ENCODE measurements at regions not wholly inside any gene's neighbourhood (a gene's known extent, or its start where the extent isn't known, plus 50 kb on each side); places are given as distances from the start of the nearest gene placed in this dataset.

GRCh38 chr1:14476170-14476955, 122.1 kb upstream of the KAZN start:
- DNase-seq, result no peak
- CTCF ChIA-PET, result no interaction called here
- H3K4me1 Mint-ChIP-seq (ENCODE audit: low read depth), result no peaks in the 10 kb centered on the region
- intact Hi-C loops (cut with micrococcal nuclease), result no loop called here
- no peak overlapping the region for H3K27ac Mint-ChIP-seq
- no peaks in the 10 kb centered on the region for H3K36me3 Mint-ChIP-seq
- POLR2A ChIA-PET, result no interaction called here
- H3K27me3 Mint-ChIP-seq, result no peaks in the 10 kb centered on the region
- H3K9me3 Mint-ChIP-seq, result no peaks in the 10 kb centered on the region
- H3K4me3 Mint-ChIP-seq, result no peak overlapping the region

GRCh38 chr1:14478120-14478519, 120.4 kb upstream of the KAZN start:
- H3K4me3 Mint-ChIP-seq, result no peak overlapping the region
- no peaks in the 10 kb centered on the region for H3K9me3 Mint-ChIP-seq
- DNase-seq, result no peak
- no peaks in the 10 kb centered on the region for H3K4me1 Mint-ChIP-seq (ENCODE audit: low read depth)
- no peaks in the 10 kb centered on the region for H3K27me3 Mint-ChIP-seq
- no peak overlapping the region for H3K27ac Mint-ChIP-seq
- ChIA-PET POLR2A (no interaction called here), CTCF (no interaction called here)
- H3K36me3 Mint-ChIP-seq, result no peaks in the 10 kb centered on the region
- intact Hi-C loops (cut with micrococcal nuclease), result no loop called here

- H3K27me3 Mint-ChIP-seq, result no peaks in the 10 kb centered on the region
- ChIA-PET CTCF (no interaction called here), POLR2A (no interaction called here)
- no peak for DNase-seq
- H3K4me1 Mint-ChIP-seq (ENCODE audit: low read depth), result no peaks in the 10 kb centered on the region
- intact Hi-C loops (cut with micrococcal nuclease), result no loop called here
- H3K27ac Mint-ChIP-seq, result no peak overlapping the region
- H3K9me3 Mint-ChIP-seq, result no peaks in the 10 kb centered on the region
- H3K4me3 Mint-ChIP-seq, result no peak overlapping the region
- no peaks in the 10 kb centered on the region for H3K36me3 Mint-ChIP-seq
These were observed 118.6 kb upstream of the KAZN start for GRCh38 chr1:14479865-14480264.

- H3K9me3 Mint-ChIP-seq, result no peaks in the 10 kb centered on the region
- no peak overlapping the region for H3K4me3 Mint-ChIP-seq
- H3K36me3 Mint-ChIP-seq, result no peaks in the 10 kb centered on the region
- POLR2A ChIA-PET, result no interaction called here
- no peaks in the 10 kb centered on the region for H3K27me3 Mint-ChIP-seq
- no peaks in the 10 kb centered on the region for H3K4me1 Mint-ChIP-seq (ENCODE audit: low read depth)
- intact Hi-C loops (cut with micrococcal nuclease), result no loop called here
- H3K27ac Mint-ChIP-seq, result no peak overlapping the region
- CTCF ChIA-PET, result no interaction called here
- no peak for DNase-seq
These were observed 115.6 kb upstream of the KAZN start for GRCh38 chr1:14482784-14483450.

GRCh38 chr1:14485285-14485684, 113.2 kb upstream of the KAZN start:
- intact Hi-C loops (cut with micrococcal nuclease), result no loop called here
- no peaks in the 10 kb centered on the region for H3K36me3 Mint-ChIP-seq
- POLR2A ChIA-PET, result no interaction called here

GRCh38 chr1:14486401-14487201, 111.9 kb upstream of the KAZN start:
- no peak overlapping the region for H3K4me3 Mint-ChIP-seq
- ChIA-PET POLR2A (no interaction called here), CTCF (no interaction called here)
- intact Hi-C loops (cut with micrococcal nuclease), result no loop called here
- H3K9me3 Mint-ChIP-seq, result no peaks in the 10 kb centered on the region
- H3K36me3 Mint-ChIP-seq, result no peaks in the 10 kb centered on the region
- H3K27ac Mint-ChIP-seq, result no peak overlapping the region
- no peaks in the 10 kb centered on the region for H3K4me1 Mint-ChIP-seq (ENCODE audit: low read depth)
- peaks cover 2% of the 10 kb centered on the region for H3K27me3 Mint-ChIP-seq
- DNase-seq, result no peak

More at GRCh38 chr1:14485285-14485684, 113.2 kb upstream of the KAZN start:
- DNase-seq, result no peak
- Mint-ChIP-seq H3K4me3 (no peak overlapping the region), H3K27me3 (peaks cover 2% of the 10 kb centered on the region), H3K4me1 (ENCODE audit: low read depth) (no peaks in the 10 kb centered on the region), H3K9me3 (no peaks in the 10 kb centered on the region), H3K27ac (no peak overlapping the region)
- CTCF ChIA-PET, result no interaction called here

- Mint-ChIP-seq H3K27ac (no peak overlapping the region), H3K4me1 (ENCODE audit: low read depth) (no peaks in the 10 kb centered on the region), H3K9me3 (no peaks in the 10 kb centered on the region), H3K27me3 (peaks cover 2% of the 10 kb centered on the region), H3K36me3 (no peaks in the 10 kb centered on the region), H3K4me3 (no peak overlapping the region)
- no peak for DNase-seq
- intact Hi-C loops (cut with micrococcal nuclease), result no loop called here
- POLR2A ChIA-PET, result no interaction called here
- CTCF ChIA-PET, result no interaction called here
These were observed 110.8 kb upstream of the KAZN start for GRCh38 chr1:14487671-14488070.

- ChIA-PET CTCF (no interaction called here), POLR2A (no interaction called here)
- Mint-ChIP-seq H3K36me3 (no peaks in the 10 kb centered on the region), H3K4me3 (no peak overlapping the region), H3K27me3 (peaks cover 12% of the 10 kb centered on the region), H3K4me1 (ENCODE audit: low read depth) (no peaks in the 10 kb centered on the region), H3K9me3 (no peaks in the 10 kb centered on the region), H3K27ac (no peak overlapping the region)
- no peak for DNase-seq
- intact Hi-C loops (cut with micrococcal nuclease), result no loop called here
These were observed 103.6 kb upstream of the KAZN start for GRCh38 chr1:14494911-14495310.

GRCh38 chr1:14495381-14495780, 103.1 kb upstream of the KAZN start:
- Mint-ChIP-seq H3K4me3 (no peak overlapping the region), H3K4me1 (ENCODE audit: low read depth) (no peaks in the 10 kb centered on the region), H3K36me3 (no peaks in the 10 kb centered on the region), H3K27ac (no peak overlapping the region), H3K9me3 (no peaks in the 10 kb centered on the region), H3K27me3 (peaks cover 11% of the 10 kb centered on the region)
- DNase-seq, result no peak
- intact Hi-C loops (cut with micrococcal nuclease), result no loop called here
- ChIA-PET POLR2A (no interaction called here), CTCF (no interaction called here)

GRCh38 chr1:14495996-14496395, 102.5 kb upstream of the KAZN start:
- H3K9me3 Mint-ChIP-seq, result no peaks in the 10 kb centered on the region
- intact Hi-C loops (cut with micrococcal nuclease), result no loop called here
- H3K27ac Mint-ChIP-seq, result no peak overlapping the region
- POLR2A ChIA-PET, result no interaction called here
- no peak overlapping the region for H3K4me3 Mint-ChIP-seq
- no peaks in the 10 kb centered on the region for H3K36me3 Mint-ChIP-seq
- DNase-seq, result no peak
- CTCF ChIA-PET, result no interaction called here
- peaks cover 11% of the 10 kb centered on the region for H3K27me3 Mint-ChIP-seq
- H3K4me1 Mint-ChIP-seq (ENCODE audit: low read depth), result no peaks in the 10 kb centered on the region

- no peak for DNase-seq
- Mint-ChIP-seq H3K9me3 (no peaks in the 10 kb centered on the region), H3K4me3 (no peak overlapping the region), H3K36me3 (no peaks in the 10 kb centered on the region), H3K27ac (no peak overlapping the region), H3K27me3 (peaks cover 11% of the 10 kb centered on the region), H3K4me1 (ENCODE audit: low read depth) (no peaks in the 10 kb centered on the region)
- POLR2A ChIA-PET, result no interaction called here
- CTCF ChIA-PET, result no interaction called here
- intact Hi-C loops (cut with micrococcal nuclease), result no loop called here
These were observed 99.6 kb upstream of the KAZN start for GRCh38 chr1:14498839-14499238.

- CTCF ChIA-PET, result no interaction called here
- no peak overlapping the region for H3K27ac Mint-ChIP-seq
These were observed 99.0 kb upstream of the KAZN start for GRCh38 chr1:14499312-14500040.

More at GRCh38 chr1:14499312-14500040, 99.0 kb upstream of the KAZN start:
- intact Hi-C loops (cut with micrococcal nuclease), result no loop called here
- no peak overlapping the region for H3K4me3 Mint-ChIP-seq
- POLR2A ChIA-PET, result no interaction called here
- DNase-seq, result no peak
- no peaks in the 10 kb centered on the region for H3K36me3 Mint-ChIP-seq
- no peaks in the 10 kb centered on the region for H3K4me1 Mint-ChIP-seq (ENCODE audit: low read depth)
- no peaks in the 10 kb centered on the region for H3K9me3 Mint-ChIP-seq
- peaks cover 8% of the 10 kb centered on the region for H3K27me3 Mint-ChIP-seq
